SH-SY5Y (cell line): ENCODE measurements at regions not wholly inside any gene's neighbourhood (a gene's known extent, or its start where the extent isn't known, plus 50 kb on each side); places are given as distances from the start of the nearest gene placed in this dataset.

Experiments used
- GATA2 ChIP-seq: IDR thresholded peaks from 2 replicates; pipeline ENCODE4 v1.6.1; 2011; ENCODE audit warnings: mild to moderate bottlenecking, low read depth, low read length
- GATA3 ChIP-seq: IDR thresholded peaks from 2 replicates; pipeline ENCODE4 v1.6.1; 2011; ENCODE audit warnings: low read depth, mild to moderate bottlenecking, low read length, moderate library complexity

- TF ChIP-seq GATA3 (no peak), GATA2 (no peak)
These were observed 345.9 kb downstream of the TSN start for GRCh38 chr2:122101319-122101718.
